Gastrocnemius medialis (tissue), 4 donors: ENCODE measurements at regions not wholly inside any gene's neighbourhood (a gene's known extent, or its start where the extent isn't known, plus 50 kb on each side); places are given as distances from the start of the nearest gene placed in this dataset.

Source experiments
- ATAC-seq, 2 donors: fragments of 150-250 bp; one replicate each; pipeline ENCODE4 v1.9.1; 2016
- DNase-seq, 2 donors: peaks; one replicate each; pipeline ENCODE4 v3.0.0-alpha.2; 2019
- H3K27ac ChIP-seq, 4 donors: fragments of 200-600 bp; sonication (generic); 1 replicate in 1 of 4; 2 replicates in 3 of 4; pipeline ENCODE4 v1.5.1; 2016 to 2018; ENCODE audit warnings: mild to moderate bottlenecking in 2 of 4, moderate library complexity in 1 of 4
- H3K27me3 ChIP-seq, 3 donors: fragments of 200-600 bp; sonication (generic) in 2 of 3; 1 replicate in 1 of 3; 2 replicates in 2 of 3; pipeline versions ENCODE4 v1.5.1 to v1.6.0; 2016 to 2019; ENCODE audit warnings: mild to moderate bottlenecking in 1 of 3, moderate library complexity in 1 of 3
- H3K36me3 ChIP-seq, 2 donors: fragments of 200-600 bp; sonication (generic) in 1 of 2; one replicate each; pipeline ENCODE4 v1.5.1; 2017 to 2018
- H3K4me1 ChIP-seq, 2 donors: fragments of 200-600 bp; sonication (generic) in 1 of 2; one replicate each; pipeline ENCODE4 v1.5.1; 2016 to 2017; ENCODE audit warnings: mild to moderate bottlenecking in 2 of 2
- H3K4me3 ChIP-seq, 4 donors: fragments of 200-600 bp; sonication (generic) in 3 of 4; 1 replicate in 1 of 4; 2 replicates in 3 of 4; pipeline ENCODE4 v1.5.1; 2016 to 2019; ENCODE audit warnings: mild to moderate bottlenecking in 2 of 4
- H3K9me3 ChIP-seq, 3 donors: fragments of 200-600 bp; sonication (generic) in 2 of 3; 1 replicate in 1 of 3; 2 replicates in 2 of 3; pipeline ENCODE4 v1.5.1; 2016 to 2019
- CTCF ChIP-seq, 5 experiments: fragments of 450-650 bp in 3 of 5; fragments of 200-600 bp in 2 of 5; sonication (generic) in 2 of 5; IDR thresholded peaks in 4 of 5; conservative IDR thresholded peaks in 1 of 5; 1 replicate in 4 of 5; 2 replicates in 1 of 5; pipeline ENCODE4 v1.5.1; 2016 to 2019; ENCODE audit warnings: antibody characterized with exemption in 5 of 5, mild to moderate bottlenecking in 3 of 5, moderate library complexity in 3 of 5
- POLR2A ChIP-seq, 2 donors: fragments of 450-650 bp; IDR thresholded peaks; one replicate each; pipeline ENCODE4 v1.6.1; 2017; ENCODE audit warnings: antibody characterized with exemption in 2 of 2, mild to moderate bottlenecking in 2 of 2, moderate library complexity in 2 of 2
- in situ Hi-C, 4 donors: fragments of 200-750 bp; cut with MboI; loops; one replicate each; pipeline versions ENCODE4 v1.15.0 to v1.8.0; 2017; ENCODE audit warnings: low sequenced_read_pairs in 4 of 4
- intact Hi-C: fragments of 100-400 bp; cut with DNase I; formaldehyde crosslinking; loops from one replicate; pipeline ENCODE4 v1.15.1; 2023; ENCODE audit warnings: low total_unique reads

GRCh38 chr12:93032758-93033157 is 103.7 kb upstream of the EEA1 start:
- Histone ChIP-seq H3K27me3 (no peaks in the 10 kb centered on the region), H3K27ac (no peak overlapping the region), H3K36me3 (no peaks in the 10 kb centered on the region), H3K4me1 (no peaks in the 10 kb centered on the region), H3K9me3 (no peaks in the 10 kb centered on the region), H3K4me3 (no peak overlapping the region)
- in situ Hi-C loops (no loop called here), intact Hi-C loops (no loop called here)
- ATAC-seq (no peak), DNase-seq (no peak)
- TF ChIP-seq POLR2A (IDR thresholded peaks at IDR 0.05) (no peak), CTCF (IDR thresholded peaks at IDR 0.05 in 4 of 5, conservative IDR thresholded peaks at IDR 0.05 in 1 of 5) (no peak)

- H3K36me3 ChIP-seq, result no peaks in the 10 kb centered on the region
- no peak overlapping the region for H3K27ac ChIP-seq
- DNase-seq (no peak), ATAC-seq (no peak)
- no peaks in the 10 kb centered on the region for H3K27me3 ChIP-seq
- intact Hi-C loops, result no loop called here
- in situ Hi-C loops, result no loop called here
- H3K9me3 ChIP-seq, result no peaks in the 10 kb centered on the region
- H3K4me1 ChIP-seq, result no peaks in the 10 kb centered on the region
- TF ChIP-seq POLR2A (IDR thresholded peaks at IDR 0.05) (no peak), CTCF (IDR thresholded peaks at IDR 0.05 in 4 of 5, conservative IDR thresholded peaks at IDR 0.05 in 1 of 5) (no peak)
- H3K4me3 ChIP-seq, result no peak overlapping the region
Observed at GRCh38 chr12:93033948-93034347, 104.9 kb upstream of the EEA1 start.

GRCh38 chr12:93039062-93039461 is 110.0 kb upstream of the EEA1 start:
- Histone ChIP-seq H3K27me3 (no peaks in the 10 kb centered on the region), H3K4me3 (no peak overlapping the region), H3K27ac (no peak overlapping the region), H3K36me3 (no peaks in the 10 kb centered on the region), H3K4me1 (no peaks in the 10 kb centered on the region), H3K9me3 (no peaks in the 10 kb centered on the region)
- in situ Hi-C loops (no loop called here), intact Hi-C loops (no loop called here)
- ATAC-seq (no peak), DNase-seq (no peak)
- no peak for TF ChIP-seq CTCF (IDR thresholded peaks at IDR 0.05 in 4 of 5, conservative IDR thresholded peaks at IDR 0.05 in 1 of 5)
- TF ChIP-seq POLR2A (IDR thresholded peaks at IDR 0.05), result no peak

- ATAC-seq, result no peak
- no peak overlapping the region for H3K27ac ChIP-seq
- in situ Hi-C loops (no loop called here), intact Hi-C loops (no loop called here)
- H3K27me3 ChIP-seq, result no peaks in the 10 kb centered on the region
- H3K9me3 ChIP-seq, result no peaks in the 10 kb centered on the region
- TF ChIP-seq CTCF (IDR thresholded peaks at IDR 0.05 in 4 of 5, conservative IDR thresholded peaks at IDR 0.05 in 1 of 5) (no peak), POLR2A (IDR thresholded peaks at IDR 0.05) (no peak)
- no peak overlapping the region for H3K4me3 ChIP-seq
- H3K4me1 ChIP-seq, result no peaks in the 10 kb centered on the region
- H3K36me3 ChIP-seq, result no peaks in the 10 kb centered on the region
- DNase-seq, result no peak
Observed at GRCh38 chr12:93039930-93040329, 110.8 kb upstream of the EEA1 start.

GRCh38 chr12:93040367-93040766 is 111.3 kb upstream of the EEA1 start:
- Histone ChIP-seq H3K36me3 (no peaks in the 10 kb centered on the region), H3K27ac (no peak overlapping the region), H3K4me1 (no peaks in the 10 kb centered on the region), H3K9me3 (no peaks in the 10 kb centered on the region), H3K4me3 (no peak overlapping the region), H3K27me3 (no peaks in the 10 kb centered on the region)
- DNase-seq (no peak), ATAC-seq (no peak)
- intact Hi-C loops, result no loop called here
- in situ Hi-C loops, result no loop called here
- TF ChIP-seq CTCF (IDR thresholded peaks at IDR 0.05 in 4 of 5, conservative IDR thresholded peaks at IDR 0.05 in 1 of 5) (no peak), POLR2A (IDR thresholded peaks at IDR 0.05) (no peak)
